Thyroid gland (tissue), 4 donors: ENCODE measurements at regions not wholly inside any gene's neighbourhood (a gene's known extent, or its start where the extent isn't known, plus 50 kb on each side); places are given as distances from the start of the nearest gene placed in this dataset.

ENCODE experiments used
- POLR2A ChIP-seq, 2 donors: fragments of 450-650 bp; IDR thresholded peaks; one replicate each; pipeline ENCODE4 v1.6.1; 2017; ENCODE audit warnings: antibody characterized with exemption in 2 of 2, mild to moderate bottlenecking in 2 of 2, moderate library complexity in 1 of 2
- TF ChIP-seq, protein P1 (sequence below), 6 experiments: fragments of 200-600 bp in 3 of 6; fragments of 450-650 bp in 3 of 6; sonication (generic) in 3 of 6; IDR thresholded peaks; one replicate each; pipeline ENCODE4 v1.5.1; 2016 to 2019; ENCODE audit warnings: antibody characterized with exemption in 6 of 6, mild to moderate bottlenecking in 2 of 6, inconsistent platforms in 1 of 6, moderate library complexity in 1 of 6

DNA sequence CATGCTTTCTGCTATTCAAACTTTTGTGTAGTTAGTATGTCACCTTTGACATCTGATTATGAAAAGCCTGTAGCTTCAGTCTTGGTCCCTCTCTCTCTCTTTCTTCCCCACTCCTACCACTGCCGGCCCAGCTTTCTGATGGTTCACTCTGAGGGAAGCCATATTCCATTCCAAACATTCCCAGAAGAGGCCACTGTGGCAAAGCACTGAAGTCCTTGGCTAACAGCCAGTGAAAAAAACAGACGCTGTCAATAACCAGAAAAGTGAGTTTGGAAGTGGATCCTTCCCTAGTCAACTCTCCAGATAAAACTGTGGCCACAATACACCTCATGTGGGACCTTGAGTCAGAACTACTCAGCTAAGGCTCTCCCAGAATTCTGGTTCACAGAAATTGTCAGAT is 950.7 kb upstream of the PHF14 start:
- no peak for TF ChIP-seq POLR2A (IDR thresholded peaks at IDR 0.05)
- TF ChIP-seq, protein P1, sequence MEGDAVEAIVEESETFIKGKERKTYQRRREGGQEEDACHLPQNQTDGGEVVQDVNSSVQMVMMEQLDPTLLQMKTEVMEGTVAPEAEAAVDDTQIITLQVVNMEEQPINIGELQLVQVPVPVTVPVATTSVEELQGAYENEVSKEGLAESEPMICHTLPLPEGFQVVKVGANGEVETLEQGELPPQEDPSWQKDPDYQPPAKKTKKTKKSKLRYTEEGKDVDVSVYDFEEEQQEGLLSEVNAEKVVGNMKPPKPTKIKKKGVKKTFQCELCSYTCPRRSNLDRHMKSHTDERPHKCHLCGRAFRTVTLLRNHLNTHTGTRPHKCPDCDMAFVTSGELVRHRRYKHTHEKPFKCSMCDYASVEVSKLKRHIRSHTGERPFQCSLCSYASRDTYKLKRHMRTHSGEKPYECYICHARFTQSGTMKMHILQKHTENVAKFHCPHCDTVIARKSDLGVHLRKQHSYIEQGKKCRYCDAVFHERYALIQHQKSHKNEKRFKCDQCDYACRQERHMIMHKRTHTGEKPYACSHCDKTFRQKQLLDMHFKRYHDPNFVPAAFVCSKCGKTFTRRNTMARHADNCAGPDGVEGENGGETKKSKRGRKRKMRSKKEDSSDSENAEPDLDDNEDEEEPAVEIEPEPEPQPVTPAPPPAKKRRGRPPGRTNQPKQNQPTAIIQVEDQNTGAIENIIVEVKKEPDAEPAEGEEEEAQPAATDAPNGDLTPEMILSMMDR (IDR thresholded peaks at IDR 0.05), result no peak
